ENCODE measurements at regions not wholly inside any gene's neighbourhood (a gene's known extent, or its start where the extent isn't known, plus 50 kb on each side); places are given as distances from the start of the nearest gene placed in this dataset.
"Not testable (repeated sequence)": the region's sequence is repeated elsewhere in the genome, so short reads cannot be mapped to it uniquely, and the experiment has no call there.

DNA sequence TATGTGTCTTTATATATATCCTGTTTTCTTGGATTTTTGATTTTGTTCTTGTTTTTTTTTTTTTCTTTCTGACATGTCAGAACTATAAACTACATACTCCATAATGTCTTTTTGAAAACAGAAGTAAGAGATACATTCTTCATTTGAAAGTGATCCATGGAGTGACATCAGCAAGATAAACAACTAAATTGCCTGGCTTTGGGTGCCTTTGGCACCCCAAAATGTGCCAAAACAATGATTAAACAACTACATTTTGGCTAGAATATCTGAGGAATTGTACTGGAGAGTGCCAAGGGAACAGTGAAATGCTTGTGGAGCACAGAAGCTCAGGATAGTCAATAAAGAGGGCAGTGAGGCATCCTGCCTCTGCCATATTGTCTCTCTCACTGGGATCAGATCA, 766.1 kb upstream of the ANO3 start:
- no peaks in the 10 kb centered on the region for H3K27me3 ChIP-seq
- no peak for DNase-seq
- TF ChIP-seq, protein P1, sequence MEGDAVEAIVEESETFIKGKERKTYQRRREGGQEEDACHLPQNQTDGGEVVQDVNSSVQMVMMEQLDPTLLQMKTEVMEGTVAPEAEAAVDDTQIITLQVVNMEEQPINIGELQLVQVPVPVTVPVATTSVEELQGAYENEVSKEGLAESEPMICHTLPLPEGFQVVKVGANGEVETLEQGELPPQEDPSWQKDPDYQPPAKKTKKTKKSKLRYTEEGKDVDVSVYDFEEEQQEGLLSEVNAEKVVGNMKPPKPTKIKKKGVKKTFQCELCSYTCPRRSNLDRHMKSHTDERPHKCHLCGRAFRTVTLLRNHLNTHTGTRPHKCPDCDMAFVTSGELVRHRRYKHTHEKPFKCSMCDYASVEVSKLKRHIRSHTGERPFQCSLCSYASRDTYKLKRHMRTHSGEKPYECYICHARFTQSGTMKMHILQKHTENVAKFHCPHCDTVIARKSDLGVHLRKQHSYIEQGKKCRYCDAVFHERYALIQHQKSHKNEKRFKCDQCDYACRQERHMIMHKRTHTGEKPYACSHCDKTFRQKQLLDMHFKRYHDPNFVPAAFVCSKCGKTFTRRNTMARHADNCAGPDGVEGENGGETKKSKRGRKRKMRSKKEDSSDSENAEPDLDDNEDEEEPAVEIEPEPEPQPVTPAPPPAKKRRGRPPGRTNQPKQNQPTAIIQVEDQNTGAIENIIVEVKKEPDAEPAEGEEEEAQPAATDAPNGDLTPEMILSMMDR (IDR thresholded peaks at IDR 0.05): no peak
- TF ChIP-seq POLR2A (IDR thresholded peaks at IDR 0.05): no peak
- no peaks in the 10 kb centered on the region for H3K9me3 ChIP-seq (replicated peaks in 1 of 3)
- H3K36me3 ChIP-seq (replicated peaks in 1 of 2): no peaks in the 10 kb centered on the region
- H3K4me1 ChIP-seq (replicated peaks in 1 of 2): no peaks in the 10 kb centered on the region
- H3K27ac ChIP-seq: no peak overlapping the region
- intact Hi-C loops (cut with DNase I): no loop called here
- no peak overlapping the region for H3K4me3 ChIP-seq

DNA sequence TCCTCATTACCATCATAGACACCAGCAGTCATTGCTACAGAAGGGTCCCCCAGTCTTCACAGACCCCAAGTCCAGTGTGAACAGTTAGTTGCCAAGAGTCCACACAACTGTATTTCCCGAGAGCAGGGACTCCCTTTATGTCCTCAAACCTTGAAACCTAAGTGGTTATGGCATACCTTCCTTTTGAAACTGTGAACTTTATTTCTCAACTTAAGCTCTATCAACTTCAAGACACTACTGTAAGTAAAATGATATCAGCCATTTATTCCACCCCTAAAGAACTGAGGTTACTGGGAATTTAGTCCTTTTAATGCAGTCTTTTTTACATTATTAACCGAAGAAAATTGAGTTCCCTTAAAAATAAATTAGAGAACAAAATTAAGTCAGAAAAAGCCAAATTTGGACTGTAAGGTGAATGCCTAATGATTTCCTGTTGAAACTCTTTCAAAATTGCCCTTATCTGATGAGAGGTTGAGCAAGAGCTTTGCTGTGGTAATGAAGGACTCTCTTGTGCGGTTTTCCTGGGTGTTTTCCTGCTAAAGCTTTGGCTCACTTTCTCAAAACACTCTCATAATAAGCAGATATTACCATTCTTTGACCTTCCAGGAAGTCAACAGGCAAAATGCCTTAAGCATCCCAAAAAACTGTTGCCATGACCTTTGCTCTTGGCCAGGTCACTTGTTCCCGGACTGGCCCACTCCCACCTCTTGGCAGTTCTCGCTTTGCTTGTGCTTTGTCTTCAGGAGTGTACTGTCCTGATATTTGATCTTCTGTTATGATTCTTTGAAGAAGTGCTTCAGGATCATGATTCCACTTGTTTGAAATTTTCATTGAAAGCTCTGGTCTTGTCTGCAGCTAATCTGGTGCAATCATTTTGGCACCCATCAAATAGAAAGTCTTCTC, 765.4 kb upstream of the ANO3 start:
- no peaks in the 10 kb centered on the region for H3K9me3 ChIP-seq (replicated peaks in 1 of 3)
- WGBS, 4 donors: 52 to 75% (median 55%) methylated on average over 5 of the region's 5 CpGs
- no peaks in the 10 kb centered on the region for H3K4me1 ChIP-seq (replicated peaks in 1 of 2)
- intact Hi-C loops (cut with DNase I): no loop called here
- H3K4me3 ChIP-seq: no peak overlapping the region
- no peak for TF ChIP-seq POLR2A (IDR thresholded peaks at IDR 0.05)
- TF ChIP-seq, protein P1 (IDR thresholded peaks at IDR 0.05): no peak
- no peak overlapping the region for H3K27ac ChIP-seq
- H3K27me3 ChIP-seq: no peaks in the 10 kb centered on the region
- peak in 5 of 7 donors; percentile 9 to 67 (median 29) for DNase-seq
- no peaks in the 10 kb centered on the region for H3K36me3 ChIP-seq (replicated peaks in 1 of 2)

- no peak overlapping the region for H3K4me3 ChIP-seq
- H3K36me3 ChIP-seq (replicated peaks in 1 of 2): no peaks in the 10 kb centered on the region
- intact Hi-C loops (cut with DNase I): no loop called here
- H3K27ac ChIP-seq: no peak overlapping the region
- H3K9me3 ChIP-seq (replicated peaks in 1 of 3): no peaks in the 10 kb centered on the region
- 89 to 96% (median 91%) methylated on average over 1 of the region's 1 CpG for WGBS, 4 donors
- H3K4me1 ChIP-seq (replicated peaks in 1 of 2): no peaks in the 10 kb centered on the region
- H3K27me3 ChIP-seq: no peaks in the 10 kb centered on the region
- no peak for DNase-seq
- TF ChIP-seq, protein P1 (IDR thresholded peaks at IDR 0.05): no peak
These were observed 755.6 kb upstream of the ANO3 start for GRCh38 chr11:25576320-25576719.

DNA sequence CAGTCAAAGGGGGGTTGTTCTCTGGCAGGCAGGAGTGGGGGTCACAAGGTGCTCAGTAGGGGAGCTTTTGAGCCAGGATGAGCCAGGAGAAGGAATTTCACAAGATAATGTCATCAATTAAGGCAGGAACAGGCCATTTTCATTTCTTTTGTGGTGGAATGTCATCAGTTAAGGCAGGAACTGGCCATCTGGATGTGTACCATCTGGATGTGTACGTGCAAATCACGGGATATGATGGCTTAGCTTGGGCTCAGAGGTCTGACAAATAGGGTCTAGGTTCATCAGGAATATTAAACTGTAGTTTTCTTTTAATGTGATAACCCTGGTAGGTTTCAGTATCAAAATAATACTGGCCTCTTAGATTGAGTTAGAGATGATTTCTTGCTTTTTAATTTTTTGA, 752.4 kb upstream of the ANO3 start:
- H3K36me3 ChIP-seq (replicated peaks in 1 of 2); intact Hi-C loops (cut with DNase I); H3K4me1 ChIP-seq (replicated peaks in 1 of 2); H3K4me3 ChIP-seq; DNase-seq; H3K27me3 ChIP-seq; H3K9me3 ChIP-seq (replicated peaks in 1 of 3); H3K27ac ChIP-seq: not testable (repeated sequence)
- WGBS, 4 donors: 37 to 65% (median 50%) methylated on average over 2 of the region's 2 CpGs

DNA sequence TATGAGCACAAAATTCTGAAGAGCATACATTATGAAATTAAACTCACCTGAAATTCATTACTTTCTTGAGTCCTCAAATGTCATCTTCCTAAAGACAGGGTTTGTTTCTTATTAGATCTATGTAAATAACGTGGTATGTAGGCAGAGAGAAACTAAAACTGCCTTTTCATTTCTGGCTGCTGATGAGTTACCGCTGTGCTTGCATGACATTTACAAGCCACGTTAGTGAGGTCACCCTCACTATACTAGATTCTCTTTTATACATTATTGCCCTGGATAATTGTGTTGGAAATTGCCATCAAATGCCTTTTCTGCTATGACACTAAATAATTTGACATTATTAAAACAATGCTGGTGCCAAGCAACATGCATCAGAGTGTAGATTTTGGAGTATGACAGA, 748.3 kb upstream of the ANO3 start:
- Histone ChIP-seq H3K4me1 (replicated peaks in 1 of 2) (no peaks in the 10 kb centered on the region), H3K27ac (no peak overlapping the region), H3K27me3 (no peaks in the 10 kb centered on the region), H3K36me3 (replicated peaks in 1 of 2) (no peaks in the 10 kb centered on the region), H3K4me3 (no peak overlapping the region), H3K9me3 (replicated peaks in 1 of 3) (no peaks in the 10 kb centered on the region)
- TF ChIP-seq, protein P1 (IDR thresholded peaks at IDR 0.05): no peak
- TF ChIP-seq POLR2A (IDR thresholded peaks at IDR 0.05): no peak
- DNase-seq: no peak
- intact Hi-C loops (cut with DNase I): no loop called here
- 73 to 86% (median 75%) methylated on average over 3 of the region's 3 CpGs for WGBS, 4 donors

Data from adrenal gland (tissue), 9 donors.